ENCODE measurements at regions not wholly inside any gene's neighbourhood (a gene's known extent, or its start where the extent isn't known, plus 50 kb on each side); places are given as distances from the start of the nearest gene placed in this dataset.

DNA sequence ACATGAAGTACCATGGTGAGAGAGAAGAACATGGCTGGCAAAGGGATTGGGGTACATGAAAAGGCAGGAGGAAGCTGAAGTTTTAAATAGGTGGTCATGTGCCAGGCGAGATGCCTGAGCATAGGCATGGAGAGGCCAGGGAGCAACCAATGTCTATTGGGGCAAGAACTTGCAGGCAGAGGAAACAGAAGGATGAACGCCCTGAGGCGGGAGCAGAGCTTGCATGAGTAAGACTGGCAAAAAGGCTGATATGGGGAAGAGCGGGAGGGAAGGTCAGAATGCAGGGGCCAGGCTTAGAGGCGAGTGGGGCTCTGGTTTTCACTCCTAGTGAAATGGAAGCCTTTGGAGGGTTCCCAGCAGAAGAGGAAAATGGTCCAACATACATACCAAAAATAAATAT is 52.5 kb upstream of the VSTM5 start:
- ChIA-PET CTCF (no interaction called here), POLR2A (no interaction called here)
- no peak overlapping the region for H3K27ac ChIP-seq (ENCODE audit: low read length in 2 of 2)
- 83% methylated on average over 4 of the region's 5 CpGs for WGBS (ENCODE audit: insufficient coverage)
- TF ChIP-seq, protein P1, sequence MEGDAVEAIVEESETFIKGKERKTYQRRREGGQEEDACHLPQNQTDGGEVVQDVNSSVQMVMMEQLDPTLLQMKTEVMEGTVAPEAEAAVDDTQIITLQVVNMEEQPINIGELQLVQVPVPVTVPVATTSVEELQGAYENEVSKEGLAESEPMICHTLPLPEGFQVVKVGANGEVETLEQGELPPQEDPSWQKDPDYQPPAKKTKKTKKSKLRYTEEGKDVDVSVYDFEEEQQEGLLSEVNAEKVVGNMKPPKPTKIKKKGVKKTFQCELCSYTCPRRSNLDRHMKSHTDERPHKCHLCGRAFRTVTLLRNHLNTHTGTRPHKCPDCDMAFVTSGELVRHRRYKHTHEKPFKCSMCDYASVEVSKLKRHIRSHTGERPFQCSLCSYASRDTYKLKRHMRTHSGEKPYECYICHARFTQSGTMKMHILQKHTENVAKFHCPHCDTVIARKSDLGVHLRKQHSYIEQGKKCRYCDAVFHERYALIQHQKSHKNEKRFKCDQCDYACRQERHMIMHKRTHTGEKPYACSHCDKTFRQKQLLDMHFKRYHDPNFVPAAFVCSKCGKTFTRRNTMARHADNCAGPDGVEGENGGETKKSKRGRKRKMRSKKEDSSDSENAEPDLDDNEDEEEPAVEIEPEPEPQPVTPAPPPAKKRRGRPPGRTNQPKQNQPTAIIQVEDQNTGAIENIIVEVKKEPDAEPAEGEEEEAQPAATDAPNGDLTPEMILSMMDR (IDR thresholded peaks at IDR 0.05), result no peak
- no peak for TF ChIP-seq EZH2 (IDR thresholded peaks at IDR 0.05; ENCODE audit: borderline replicate concordance, insufficient read depth, low read depth, low read length, poor library complexity, severe bottlenecking)
- ATAC-seq (ENCODE audit: low read depth), result no peak
- no peak overlapping the region for H3K9ac ChIP-seq (ENCODE audit: low read length)
- Mint-ChIP-seq H3K9me3 (ENCODE audit: insufficient read depth) (no peaks in the 10 kb centered on the region), H3K27ac (no peak overlapping the region), H3K27me3 (peaks cover 14% of the 10 kb centered on the region), H3K4me3 (no peak overlapping the region), H3K4me1 (no peaks in the 10 kb centered on the region)
- H3K9me3 ChIP-seq (ENCODE audit: control extremely low read depth in 1 of 3, control insufficient read depth in 2 of 3, insufficient read depth in 1 of 3, low read length in 2 of 3), result no peaks in the 10 kb centered on the region
- H3K4me2 ChIP-seq (replicated peaks; ENCODE audit: low read depth, low read length, poor library complexity, severe bottlenecking), result no peak overlapping the region
- H3K4me3 ChIP-seq (ENCODE audit: control extremely low read depth in 1 of 5, extremely low read depth in 1 of 5, insufficient read depth in 1 of 5, low read depth in 2 of 5, low read length in 4 of 5), result no peak overlapping the region
- H3K4me1 ChIP-seq (ENCODE audit: control insufficient read depth in 2 of 2, insufficient read depth in 2 of 2, low read length in 2 of 2), result no peaks in the 10 kb centered on the region
- no peak overlapping the region for H2AFZ ChIP-seq (ENCODE audit: insufficient read depth, low read depth, low read length, poor library complexity, severe bottlenecking)
- H3K27me3 ChIP-seq (replicated peaks in 1 of 4; ENCODE audit: control extremely low read depth in 1 of 4, control insufficient read depth in 3 of 4, insufficient read depth in 4 of 4, low read length in 3 of 4), result peaks cover 0 to 3% (median 0%) of the 10 kb centered on the region in 4 experiments
- H3K36me3 ChIP-seq (replicated peaks in 1 of 2; ENCODE audit: control extremely low read depth in 1 of 2, control insufficient read depth in 1 of 2, extremely low read depth in 1 of 2, insufficient read depth in 2 of 2, low read length in 1 of 2), result no peaks in the 10 kb centered on the region
- no peaks in the 10 kb centered on the region for H3K79me2 ChIP-seq (ENCODE audit: control insufficient read depth, insufficient read depth, low read length)
- intact Hi-C loops (cut with micrococcal nuclease), result no loop called here
- no peak for DNase-seq
- H4K20me1 ChIP-seq (ENCODE audit: control insufficient read depth, insufficient read depth, low read length, poor library complexity, severe bottlenecking), result no peaks in the 10 kb centered on the region

DNA sequence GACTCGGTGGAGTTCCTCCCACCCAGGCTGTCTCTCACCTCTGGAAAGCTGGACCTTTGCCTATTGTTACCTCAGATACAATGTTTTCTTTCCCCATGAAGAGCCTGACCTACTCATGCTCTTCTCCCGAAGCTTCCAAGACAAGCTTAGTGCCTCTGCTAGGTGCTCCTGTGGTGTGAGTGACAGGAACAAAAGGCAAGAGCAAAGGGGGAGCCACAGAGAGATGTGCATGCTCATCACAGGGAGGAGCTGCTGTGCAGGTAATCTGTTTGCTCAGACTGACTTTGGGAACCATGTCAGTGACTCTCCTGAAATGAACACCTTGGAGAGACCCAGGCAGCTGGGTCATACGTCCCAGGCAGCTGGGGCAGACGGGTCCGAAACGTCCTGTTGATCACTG is 53.6 kb upstream of the VSTM5 start:
- H3K4me1 Mint-ChIP-seq, result no peaks in the 10 kb centered on the region
- WGBS (ENCODE audit: insufficient coverage), result 68% methylated on average over 6 of the region's 6 CpGs
- Histone ChIP-seq H3K4me1 (ENCODE audit: control insufficient read depth in 2 of 2, insufficient read depth in 2 of 2, low read length in 2 of 2) (no peaks in the 10 kb centered on the region), H3K4me3 (ENCODE audit: control extremely low read depth in 1 of 5, extremely low read depth in 1 of 5, insufficient read depth in 1 of 5, low read depth in 2 of 5, low read length in 4 of 5) (no peak overlapping the region), H3K9ac (ENCODE audit: low read length) (no peak overlapping the region), H3K9me3 (ENCODE audit: control extremely low read depth in 1 of 3, control insufficient read depth in 2 of 3, insufficient read depth in 1 of 3, low read length in 2 of 3) (no peaks in the 10 kb centered on the region), H3K27ac (ENCODE audit: low read length in 2 of 2) (no peak overlapping the region), H4K20me1 (ENCODE audit: control insufficient read depth, insufficient read depth, low read length, poor library complexity, severe bottlenecking) (no peaks in the 10 kb centered on the region), H3K4me2 (replicated peaks; ENCODE audit: low read depth, low read length, poor library complexity, severe bottlenecking) (no peak overlapping the region), H3K36me3 (replicated peaks in 1 of 2; ENCODE audit: control extremely low read depth in 1 of 2, control insufficient read depth in 1 of 2, extremely low read depth in 1 of 2, insufficient read depth in 2 of 2, low read length in 1 of 2) (no peaks in the 10 kb centered on the region), H2AFZ (ENCODE audit: insufficient read depth, low read depth, low read length, poor library complexity, severe bottlenecking) (no peak overlapping the region), H3K79me2 (ENCODE audit: control insufficient read depth, insufficient read depth, low read length) (no peaks in the 10 kb centered on the region), H3K27me3 (replicated peaks in 1 of 4; ENCODE audit: control extremely low read depth in 1 of 4, control insufficient read depth in 3 of 4, insufficient read depth in 4 of 4, low read length in 3 of 4) (peaks cover 0 to 3% (median 0%) of the 10 kb centered on the region in 4 experiments)
- intact Hi-C loops (cut with micrococcal nuclease), result no loop called here
- no peaks in the 10 kb centered on the region for H3K9me3 Mint-ChIP-seq (ENCODE audit: insufficient read depth)
- no peak overlapping the region for H3K4me3 Mint-ChIP-seq
- CTCF ChIA-PET, result no interaction called here
- POLR2A ChIA-PET, result no interaction called here
- peaks cover 8% of the 10 kb centered on the region for H3K27me3 Mint-ChIP-seq
- TF ChIP-seq EZH2 (IDR thresholded peaks at IDR 0.05; ENCODE audit: borderline replicate concordance, insufficient read depth, low read depth, low read length, poor library complexity, severe bottlenecking), result no peak
- TF ChIP-seq, protein P1 (IDR thresholded peaks at IDR 0.05), result no peak
- no peak for DNase-seq
- ATAC-seq (ENCODE audit: low read depth), result no peak
- no peak overlapping the region for H3K27ac Mint-ChIP-seq

Data from B cell (primary cell).